HEK293T (cell line): ENCODE measurements at regions not wholly inside any gene's neighbourhood (a gene's known extent, or its start where the extent isn't known, plus 50 kb on each side); places are given as distances from the start of the nearest gene placed in this dataset.

ENCODE experiments used
- CTCF ChIA-PET: fragments of 350-600 bp; formaldehyde crosslinking; extraction: SDS; loops from one replicate; lab custom pipeline; 2021; ENCODE audit warnings: antibody characterized with exemption, inconsistent platforms; lab: Yijun Ruan, JAX
- POLR2A ChIA-PET: fragments of 350-600 bp; formaldehyde crosslinking; extraction: SDS; loops from one replicate; lab custom pipeline; 2020; ENCODE audit warnings: antibody characterized with exemption, inconsistent platforms; lab: Yijun Ruan, JAX
- DNase-seq: peaks from one replicate; pipeline ENCODE4 v3.0.0; 2012; ENCODE audit warnings: mixed read lengths; ENCODE audit errors: extremely low spot score
- ARNT ChIP-seq: fragments of 450-650 bp; IDR thresholded peaks from 2 replicates; pipeline ENCODE4 v1.6.1; 2017; ENCODE audit warnings: mild to moderate bottlenecking
- BHLHE40 ChIP-seq: fragments of 450-650 bp; IDR thresholded peaks from 2 replicates; pipeline ENCODE4 v1.6.1; 2016; ENCODE audit warnings: mild to moderate bottlenecking, moderate library complexity, borderline replicate concordance
- CTBP1 ChIP-seq: fragments of 450-650 bp; IDR thresholded peaks from 2 replicates; pipeline ENCODE4 v1.6.1; 2016; ENCODE audit warnings: borderline replicate concordance
- ELF4 ChIP-seq: fragments of 450-650 bp; IDR thresholded peaks from 2 replicates; pipeline ENCODE4 v1.6.1; 2017; ENCODE audit warnings: antibody characterized with exemption
- FOXA1 ChIP-seq: fragments of 450-650 bp; IDR thresholded peaks from 2 replicates; pipeline ENCODE4 v1.6.1; 2016; ENCODE audit warnings: mild to moderate bottlenecking
- FOXK2 ChIP-seq: fragments of 450-650 bp; IDR thresholded peaks from 2 replicates; pipeline ENCODE4 v1.6.1; 2016; ENCODE audit warnings: mild to moderate bottlenecking
- FOXM1 ChIP-seq: fragments of 450-650 bp; IDR thresholded peaks from 2 replicates; pipeline ENCODE4 v1.6.1; 2017; ENCODE audit warnings: mild to moderate bottlenecking, borderline replicate concordance
- HDGF ChIP-seq: fragments of 450-650 bp; IDR thresholded peaks from 2 replicates; pipeline ENCODE4 v1.6.1; 2017; ENCODE audit warnings: antibody characterized with exemption, borderline replicate concordance
- L3MBTL2 ChIP-seq: fragments of 450-650 bp; conservative IDR thresholded peaks from 2 replicates; pipeline ENCODE4 v1.6.1; 2016; ENCODE audit warnings: mild to moderate bottlenecking
- LEF1 ChIP-seq: fragments of 450-650 bp; IDR thresholded peaks from 2 replicates; pipeline ENCODE4 v1.6.1; 2017; ENCODE audit warnings: mild to moderate bottlenecking, borderline replicate concordance
- NFRKB ChIP-seq: fragments of 450-650 bp; IDR thresholded peaks from 2 replicates; pipeline ENCODE4 v1.6.1; 2016; ENCODE audit warnings: mild to moderate bottlenecking, moderate library complexity
- SP1 ChIP-seq: fragments of 450-650 bp; IDR thresholded peaks from 2 replicates; pipeline ENCODE4 v1.6.1; 2017
- SUZ12 ChIP-seq: fragments of 450-650 bp; IDR thresholded peaks from 2 replicates; pipeline ENCODE4 v1.6.1; 2016; ENCODE audit warnings: mild to moderate bottlenecking
- TARDBP ChIP-seq: fragments of 450-650 bp; IDR thresholded peaks from 2 replicates; pipeline ENCODE4 v1.6.1; 2016
- ZNF384 ChIP-seq: fragments of 450-650 bp; IDR thresholded peaks from 2 replicates; pipeline ENCODE4 v1.6.1; 2016
- TF ChIP-seq, protein P1 (sequence below): fragments of 450-650 bp; IDR thresholded peaks from 2 replicates; pipeline ENCODE4 v1.6.1; 2016

DNA sequence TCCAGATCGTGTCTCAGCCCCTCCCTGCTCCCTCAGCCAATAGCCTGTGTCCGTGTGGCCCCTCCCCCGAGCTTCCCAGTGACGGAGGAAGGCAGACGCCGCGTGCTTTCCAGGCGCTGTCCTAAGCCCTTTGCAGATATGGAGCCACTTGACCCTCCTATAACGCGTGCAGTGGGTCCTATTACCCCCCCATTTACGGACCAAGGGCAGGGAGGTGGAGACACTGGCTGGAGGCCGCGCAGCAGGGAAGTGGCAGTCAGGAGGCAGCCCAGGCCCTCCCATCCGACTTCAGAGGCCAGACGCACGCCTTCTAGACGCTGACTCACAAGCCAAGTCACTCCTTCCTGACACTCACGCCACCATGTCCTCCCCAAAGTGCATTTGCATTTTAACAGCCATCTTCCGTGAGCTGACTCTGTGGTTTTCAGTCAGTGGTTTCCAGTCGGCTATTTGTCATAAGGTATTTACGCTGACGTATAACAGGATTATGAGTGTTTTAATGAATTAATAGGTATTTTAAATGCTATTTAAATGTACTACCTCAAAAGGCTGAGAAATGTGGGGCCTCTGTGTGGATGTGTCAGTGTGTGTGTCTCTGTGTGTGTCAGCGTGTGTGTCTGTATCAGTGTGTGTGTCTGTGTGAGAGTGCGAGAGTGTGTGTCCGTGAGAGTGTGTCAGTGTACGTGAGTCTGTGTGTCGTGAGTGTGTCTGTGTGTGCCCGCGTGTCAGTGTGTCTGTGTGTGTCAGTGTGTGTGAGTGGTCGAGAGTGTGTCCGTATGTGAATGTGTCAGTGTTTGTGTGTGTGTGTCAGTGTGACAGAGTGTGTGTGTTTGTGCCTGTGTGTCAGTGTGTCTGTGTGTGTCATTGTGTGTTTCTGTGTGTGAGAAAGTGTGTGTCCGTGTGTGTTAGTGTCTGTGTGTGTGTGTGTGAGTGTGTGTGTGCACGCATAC lies 92.0 kb upstream of the INSIG1 start:
- ChIA-PET CTCF (interaction anchor here (0.8 to 1.3 kb wide), 4 partner anchors 15 to 278 kb away, joined by 3 to 4 read pairs (median 3); partner anchors contain the start of gene INSIG1), POLR2A (interaction anchor here (0.6 to 2.7 kb wide), 19 partner anchors 10 to 439 kb away, joined by 3 to 33 read pairs (median 4); partner anchors contain the start of genes INSIG1 and RBM33)
- peak; percentile 95 for DNase-seq
- TF ChIP-seq ZNF384 (no peak), LEF1 (no peak), L3MBTL2 (peak; percentile 97), NFRKB (no peak), TARDBP (peak; percentile 87), BHLHE40 (no peak), ELF4 (no peak), HDGF (no peak), FOXM1 (no peak), ARNT (peak; percentile 91), SP1 (no peak), FOXA1 (no peak), CTBP1 (peak; percentile 75), FOXK2 (no peak)
- TF ChIP-seq, protein P1, sequence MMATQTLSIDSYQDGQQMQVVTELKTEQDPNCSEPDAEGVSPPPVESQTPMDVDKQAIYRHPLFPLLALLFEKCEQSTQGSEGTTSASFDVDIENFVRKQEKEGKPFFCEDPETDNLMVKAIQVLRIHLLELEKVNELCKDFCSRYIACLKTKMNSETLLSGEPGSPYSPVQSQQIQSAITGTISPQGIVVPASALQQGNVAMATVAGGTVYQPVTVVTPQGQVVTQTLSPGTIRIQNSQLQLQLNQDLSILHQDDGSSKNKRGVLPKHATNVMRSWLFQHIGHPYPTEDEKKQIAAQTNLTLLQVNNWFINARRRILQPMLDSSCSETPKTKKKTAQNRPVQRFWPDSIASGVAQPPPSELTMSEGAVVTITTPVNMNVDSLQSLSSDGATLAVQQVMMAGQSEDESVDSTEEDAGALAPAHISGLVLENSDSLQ, result peak; percentile 72

DNA sequence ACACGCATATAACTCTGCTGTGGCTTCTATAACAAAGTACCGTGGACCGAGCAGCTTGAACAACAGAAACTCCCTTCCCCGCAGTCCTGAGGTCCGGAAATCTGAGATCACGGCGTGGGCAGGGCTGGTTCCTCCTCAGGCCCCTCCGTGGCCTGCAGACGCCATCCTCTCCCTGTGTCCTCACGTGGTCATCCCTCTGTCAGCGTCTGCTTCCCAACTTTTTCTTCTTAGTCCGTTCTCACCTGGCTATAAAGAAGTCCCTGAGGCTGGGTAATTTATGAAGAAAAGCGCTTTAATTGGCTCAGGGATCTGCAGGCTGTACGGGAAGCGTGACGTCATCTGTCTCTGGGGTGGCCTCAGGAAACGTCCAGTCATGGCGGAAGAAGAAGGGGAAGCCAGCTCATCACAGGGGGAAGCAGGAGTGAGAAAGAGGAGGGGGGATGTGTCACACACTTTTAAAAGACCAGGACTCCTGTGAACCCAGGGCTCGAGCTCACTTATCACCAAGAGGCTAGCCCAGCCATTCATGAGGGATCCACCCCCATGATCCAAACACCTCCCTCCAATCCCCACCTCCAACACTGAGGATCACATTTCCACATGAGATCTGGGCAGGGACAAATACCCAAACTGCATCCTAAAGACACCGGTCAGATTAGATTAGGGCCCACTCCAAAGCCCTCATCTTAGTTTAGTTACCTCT lies 91.2 kb upstream of the INSIG1 start:
- TF ChIP-seq ZNF384 (no peak), SP1 (no peak), FOXK2 (no peak), NFRKB (no peak), FOXA1 (no peak), HDGF (no peak), LEF1 (no peak), CTBP1 (no peak), BHLHE40 (no peak), ARNT (no peak), FOXM1 (no peak), SUZ12 (no peak), TARDBP (no peak), L3MBTL2 (no peak), ELF4 (no peak)
- TF ChIP-seq, protein P1, result no peak
- POLR2A ChIA-PET, result interaction anchor here (0.5 to 2.7 kb wide), 7 partner anchors 10 to 278 kb away, joined by 3 to 33 read pairs (median 3); partner anchors contain the start of gene INSIG1
- no peak for DNase-seq
- CTCF ChIA-PET, result interaction anchor here (0.7 kb wide), 1 partner anchor 392 kb away, joined by 3 read pairs; no protein-coding TSS in a partner anchor

- CTCF ChIA-PET, result no interaction called here
- POLR2A ChIA-PET, result interaction anchor here (1.3 to 2.0 kb wide), 2 partner anchors 13 to 93 kb away, joined by 3 to 6 read pairs; no protein-coding TSS in a partner anchor
- TF ChIP-seq ELF4, result no peak
- TF ChIP-seq TARDBP, result 0 out of 2 replicates have a peak, but pooled peaks have one; percentile 62
- DNase-seq, result no peak
These were observed 90.2 kb upstream of the INSIG1 start for GRCh38 chr7:155207326-155208002.

- ChIA-PET POLR2A (no interaction called here), CTCF (no interaction called here)
- TF ChIP-seq ELF4, result no peak
- no peak for TF ChIP-seq BHLHE40
- TF ChIP-seq ZNF384, result no peak
- no peak for TF ChIP-seq NFRKB
- no peak for TF ChIP-seq CTBP1
- TF ChIP-seq TARDBP, result no peak; the same call in 1 of the 2 replicates
- TF ChIP-seq ARNT, result no peak
- no peak for TF ChIP-seq LEF1
- no peak for TF ChIP-seq SP1
- TF ChIP-seq L3MBTL2, result no peak
- TF ChIP-seq FOXA1, result no peak
- TF ChIP-seq FOXM1, result no peak
- no peak for DNase-seq
These were observed 88.8 kb upstream of the INSIG1 start for GRCh38 chr7:155208681-155209477.

GRCh38 chr7:155209478-155210319 lies 88.0 kb upstream of the INSIG1 start:
- TF ChIP-seq FOXK2 (no peak), FOXA1 (no peak), NFRKB (no peak), SUZ12 (no peak), L3MBTL2 (no peak), TARDBP (no peak), ARNT (no peak), CTBP1 (no peak), ZNF384 (no peak), ELF4 (no peak)
- TF ChIP-seq, protein P1, result no peak
- ChIA-PET CTCF (no interaction called here), POLR2A (no interaction called here)
- DNase-seq, result no peak
